ENCODE measurements at regions not wholly inside any gene's neighbourhood (a gene's known extent, or its start where the extent isn't known, plus 50 kb on each side); places are given as distances from the start of the nearest gene placed in this dataset.

DNA sequence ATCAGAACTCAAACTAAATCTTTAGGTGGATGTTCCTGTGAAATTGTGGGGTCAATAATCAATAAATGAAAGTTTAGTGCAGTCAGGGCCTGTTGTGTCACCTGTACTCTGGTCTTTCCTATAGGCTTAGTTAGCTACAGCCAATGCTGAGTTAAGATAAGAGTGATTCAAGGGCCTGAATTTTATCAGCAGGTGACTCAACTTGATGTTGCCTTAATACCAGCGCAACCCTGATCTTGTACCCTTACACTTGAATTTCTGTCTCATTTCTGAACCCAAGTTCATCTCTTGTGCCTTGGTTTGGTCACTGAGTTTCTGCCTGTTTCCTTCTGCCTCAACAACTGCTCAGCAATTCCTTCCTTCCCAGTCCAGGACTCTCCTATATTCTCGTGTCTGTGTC is 157.0 kb upstream of the E2F7 start:
- H3K79me2 ChIP-seq (ENCODE audit: control insufficient read depth, insufficient read depth, low read length), result no peaks in the 10 kb centered on the region
- CTCF ChIA-PET, result interaction anchor here (1.7 kb wide), 1 partner anchor 172 kb away, joined by 4 read pairs; no protein-coding TSS in a partner anchor
- no peak overlapping the region for H3K4me3 ChIP-seq
- BruUV-seq (replicated peaks), result no TSS peak
- no peak overlapping the region for H3K27ac ChIP-seq (ENCODE audit: control insufficient read depth, insufficient read depth)
- POLR2A ChIA-PET, result no interaction called here
- no peak overlapping the region for H2AFZ ChIP-seq (ENCODE audit: control insufficient read depth, low read depth, low read length)
- no peaks in the 10 kb centered on the region for H4K20me1 ChIP-seq (ENCODE audit: control insufficient read depth, insufficient read depth)
- in situ Hi-C loops (cut with MboI), result no loop called here
- DNase-seq (ENCODE audit: low read depth, low spot score), result no peak
- peaks cover 3% of the 10 kb centered on the region; the same call in 1 of the 2 replicates for H3K4me1 ChIP-seq (ENCODE audit: control insufficient read depth, insufficient read depth, low read length)
- no peaks in the 10 kb centered on the region for H3K9me3 ChIP-seq (replicated peaks; ENCODE audit: control insufficient read depth, insufficient read depth, low read length)
- TF ChIP-seq TBL1XR1 (IDR thresholded peaks at IDR 0.05; ENCODE audit: low read depth, low read length) (no peak), WRNIP1 (IDR thresholded peaks at IDR 0.05; ENCODE audit: borderline replicate concordance, low read depth, low read length) (no peak), CHD1 (IDR thresholded peaks at IDR 0.05; ENCODE audit: low read depth, low read length) (no peak), MYC (IDR thresholded peaks at IDR 0.05; ENCODE audit: insufficient read depth, insufficient read length, insufficient replicate concordance, low read length, severe bottlenecking) (no peak), MEF2A (IDR thresholded peaks at IDR 0.05; ENCODE audit: insufficient read depth, low read depth, low read length) (no peak), NFYA (IDR thresholded peaks at IDR 0.05; ENCODE audit: borderline replicate concordance, low read depth, low read length) (no peak), CHD4 (IDR thresholded peaks at IDR 0.05) (no peak), POLR2AphosphoS5 (IDR thresholded peaks at IDR 0.05; ENCODE audit: low read length) (no peak), KLF5 (IDR thresholded peaks at IDR 0.05; ENCODE audit: partially characterized antibody) (no peak), FOXK2 (IDR thresholded peaks at IDR 0.05) (no peak), ZZZ3 (IDR thresholded peaks at IDR 0.05; ENCODE audit: control insufficient read depth, insufficient read length, low read depth) (no peak), BHLHE40 (IDR thresholded peaks at IDR 0.05; ENCODE audit: borderline replicate concordance in 1 of 2, low read depth in 2 of 2, low read length in 1 of 2) (no peak)
- TF ChIP-seq, protein P1, sequence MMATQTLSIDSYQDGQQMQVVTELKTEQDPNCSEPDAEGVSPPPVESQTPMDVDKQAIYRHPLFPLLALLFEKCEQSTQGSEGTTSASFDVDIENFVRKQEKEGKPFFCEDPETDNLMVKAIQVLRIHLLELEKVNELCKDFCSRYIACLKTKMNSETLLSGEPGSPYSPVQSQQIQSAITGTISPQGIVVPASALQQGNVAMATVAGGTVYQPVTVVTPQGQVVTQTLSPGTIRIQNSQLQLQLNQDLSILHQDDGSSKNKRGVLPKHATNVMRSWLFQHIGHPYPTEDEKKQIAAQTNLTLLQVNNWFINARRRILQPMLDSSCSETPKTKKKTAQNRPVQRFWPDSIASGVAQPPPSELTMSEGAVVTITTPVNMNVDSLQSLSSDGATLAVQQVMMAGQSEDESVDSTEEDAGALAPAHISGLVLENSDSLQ (IDR thresholded peaks at IDR 0.05), result no peak
- RAD21 ChIA-PET (ENCODE audit: unreplicated experiment), result no interaction called here
- intact Hi-C loops (cut with micrococcal nuclease; ENCODE audit: unreplicated experiment), result no loop called here
- 39% methylated on average over 2 of the region's 2 CpGs for WGBS (ENCODE audit: insufficient coverage, insufficient replicate concordance, low lambda C conversion rate, missing lambda C conversion rate)
- H3K4me2 ChIP-seq (ENCODE audit: control insufficient read depth, insufficient read depth), result no peak overlapping the region
- H3K9ac ChIP-seq (ENCODE audit: control insufficient read depth, insufficient read depth, low read length), result no peak overlapping the region
- H3K27me3 ChIP-seq (replicated peaks in 1 of 2; ENCODE audit: control insufficient read depth in 2 of 2, insufficient read depth in 2 of 2, low read length in 1 of 2), result no peaks in the 10 kb centered on the region; a peak in 1 of 4 replicates
- FAIRE-seq, result no peak
- no peaks in the 10 kb centered on the region for H3K36me3 ChIP-seq (ENCODE audit: control insufficient read depth in 2 of 2, insufficient read depth in 2 of 2, low read length in 1 of 2)
- SMC1A ChIA-PET (ENCODE audit: uncharacterized antibody, unreplicated experiment), result no interaction called here
- ATAC-seq, result no peak

All from GM12878 (cell line).